ENCODE measurements at regions not wholly inside any gene's neighbourhood (a gene's known extent, or its start where the extent isn't known, plus 50 kb on each side); places are given as distances from the start of the nearest gene placed in this dataset.

DNA sequence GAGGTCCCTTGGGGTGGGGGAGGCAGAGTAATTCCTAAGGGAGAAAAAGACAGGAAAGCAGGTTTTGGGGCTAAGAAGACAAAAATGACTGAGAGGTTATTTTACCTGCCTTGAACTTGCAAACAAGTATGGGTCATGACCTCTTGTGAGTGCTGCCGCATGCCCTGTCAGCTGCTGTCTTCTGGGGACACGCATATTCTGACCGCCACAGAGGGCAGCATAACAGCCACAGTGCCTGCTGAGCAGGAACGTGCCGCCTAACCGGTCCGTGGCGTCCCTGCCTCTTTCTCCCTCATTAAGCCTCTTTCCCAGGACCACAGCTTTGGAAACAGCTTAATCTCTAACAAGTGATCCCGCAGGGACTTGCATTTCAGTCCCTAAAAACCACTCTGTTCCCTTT is 51.3 kb upstream of the KCNA1 start:
- TF ChIP-seq, protein P1, sequence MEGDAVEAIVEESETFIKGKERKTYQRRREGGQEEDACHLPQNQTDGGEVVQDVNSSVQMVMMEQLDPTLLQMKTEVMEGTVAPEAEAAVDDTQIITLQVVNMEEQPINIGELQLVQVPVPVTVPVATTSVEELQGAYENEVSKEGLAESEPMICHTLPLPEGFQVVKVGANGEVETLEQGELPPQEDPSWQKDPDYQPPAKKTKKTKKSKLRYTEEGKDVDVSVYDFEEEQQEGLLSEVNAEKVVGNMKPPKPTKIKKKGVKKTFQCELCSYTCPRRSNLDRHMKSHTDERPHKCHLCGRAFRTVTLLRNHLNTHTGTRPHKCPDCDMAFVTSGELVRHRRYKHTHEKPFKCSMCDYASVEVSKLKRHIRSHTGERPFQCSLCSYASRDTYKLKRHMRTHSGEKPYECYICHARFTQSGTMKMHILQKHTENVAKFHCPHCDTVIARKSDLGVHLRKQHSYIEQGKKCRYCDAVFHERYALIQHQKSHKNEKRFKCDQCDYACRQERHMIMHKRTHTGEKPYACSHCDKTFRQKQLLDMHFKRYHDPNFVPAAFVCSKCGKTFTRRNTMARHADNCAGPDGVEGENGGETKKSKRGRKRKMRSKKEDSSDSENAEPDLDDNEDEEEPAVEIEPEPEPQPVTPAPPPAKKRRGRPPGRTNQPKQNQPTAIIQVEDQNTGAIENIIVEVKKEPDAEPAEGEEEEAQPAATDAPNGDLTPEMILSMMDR (conservative IDR thresholded peaks at IDR 0.05; ENCODE audit: low read length), result no peak
- no peak for TF ChIP-seq EZH2phosphoT487 (IDR thresholded peaks at IDR 0.05; ENCODE audit: borderline replicate concordance)
